ENCODE measurements at regions not wholly inside any gene's neighbourhood (a gene's known extent, or its start where the extent isn't known, plus 50 kb on each side); places are given as distances from the start of the nearest gene placed in this dataset.

- TF ChIP-seq CTCF (IDR thresholded peaks at IDR 0.05; ENCODE audit: control extremely low read depth, extremely low read depth, low read depth, missing control alignments): no peak
- CTCF ChIA-PET: interaction anchor here (1.0 kb wide), 2 partner anchors 9 to 99 kb away, joined by 3 read pairs; no protein-coding TSS in a partner anchor
- DNase-seq (ENCODE audit: extremely low spot score): no peak
- POLR2A ChIA-PET: no interaction called here
These were observed 479.0 kb downstream of the SIPA1L2 start for GRCh38 chr1:232150770-232151548.

GRCh38 chr1:232149287-232150201, 480.4 kb downstream of the SIPA1L2 start:
- no peak for TF ChIP-seq CTCF (IDR thresholded peaks at IDR 0.05; ENCODE audit: control extremely low read depth, extremely low read depth, low read depth, missing control alignments)
- ChIA-PET CTCF (interaction anchor here (1.0 kb wide), 1 partner anchor 97 kb away, joined by 3 read pairs; no protein-coding TSS in a partner anchor), POLR2A (no interaction called here)
- DNase-seq (ENCODE audit: extremely low spot score): no peak

GRCh38 chr1:232147215-232147614, 482.7 kb downstream of the SIPA1L2 start:
- POLR2A ChIA-PET: no interaction called here
- no peak for DNase-seq (ENCODE audit: extremely low spot score)
- CTCF ChIA-PET: no interaction called here
- no peak for TF ChIP-seq CTCF (IDR thresholded peaks at IDR 0.05; ENCODE audit: control extremely low read depth, extremely low read depth, low read depth, missing control alignments)

GRCh38 chr1:232146514-232146913, 483.4 kb downstream of the SIPA1L2 start:
- TF ChIP-seq CTCF (IDR thresholded peaks at IDR 0.05; ENCODE audit: control extremely low read depth, extremely low read depth, low read depth, missing control alignments): no peak
- CTCF ChIA-PET: no interaction called here
- POLR2A ChIA-PET: no interaction called here
- DNase-seq (ENCODE audit: extremely low spot score): no peak

- TF ChIP-seq CTCF (IDR thresholded peaks at IDR 0.05; ENCODE audit: control extremely low read depth, extremely low read depth, low read depth, missing control alignments): no peak
- no peak for DNase-seq (ENCODE audit: extremely low spot score)
- CTCF ChIA-PET: no interaction called here
- POLR2A ChIA-PET: no interaction called here
These were observed 484.2 kb downstream of the SIPA1L2 start for GRCh38 chr1:232145768-232146167.

GRCh38 chr1:232144696-232145230, 485.2 kb downstream of the SIPA1L2 start:
- no peak for DNase-seq (ENCODE audit: extremely low spot score)
- TF ChIP-seq CTCF (IDR thresholded peaks at IDR 0.05; ENCODE audit: control extremely low read depth, extremely low read depth, low read depth, missing control alignments): no peak
- POLR2A ChIA-PET: no interaction called here
- CTCF ChIA-PET: no interaction called here

Measured in GM10248 (cell line).